ENCODE measurements at regions not wholly inside any gene's neighbourhood (a gene's known extent, or its start where the extent isn't known, plus 50 kb on each side); places are given as distances from the start of the nearest gene placed in this dataset.

DNA sequence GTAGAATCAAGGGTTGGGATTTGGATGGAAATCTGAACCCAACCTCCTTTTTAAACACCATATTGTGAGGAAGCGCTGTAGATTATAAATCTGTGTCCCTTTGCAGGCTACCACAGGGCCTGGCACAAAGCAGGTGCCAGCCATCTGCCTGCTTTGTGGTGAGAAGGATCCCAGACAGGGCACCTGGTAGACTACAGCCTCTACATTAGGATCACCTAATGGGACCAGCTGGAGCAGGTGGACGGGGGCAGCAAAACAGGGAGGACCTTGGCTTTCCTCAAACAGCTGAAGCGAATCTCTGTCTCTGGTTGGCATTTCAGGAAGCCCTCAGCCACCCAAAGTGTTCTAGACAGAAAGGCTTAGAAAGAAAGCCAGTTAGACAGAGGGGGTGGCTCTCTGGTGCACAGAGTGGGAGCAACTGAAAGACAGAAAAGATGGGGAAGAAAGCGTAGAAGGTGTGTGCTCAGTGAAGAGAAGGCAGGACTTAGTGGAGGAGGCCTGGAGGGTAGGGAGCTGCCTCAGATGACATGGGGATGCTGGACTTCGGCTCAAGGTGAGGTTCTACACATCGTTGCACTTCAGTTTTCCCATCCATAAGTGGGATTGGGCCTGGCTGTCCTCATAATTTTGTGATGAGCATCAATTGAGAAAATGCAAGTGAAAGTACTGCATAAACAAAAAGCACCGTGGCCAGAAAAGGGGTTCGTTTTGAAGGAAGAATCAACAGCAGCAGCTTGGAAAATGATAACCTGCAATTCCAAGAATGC is 350.8 kb downstream of the CYRIA start:
- no peaks in the 10 kb centered on the region for H3K9me2 ChIP-seq (replicated peaks; ENCODE audit: insufficient read depth, low read length)
- no peaks in the 10 kb centered on the region for H3F3A ChIP-seq (ENCODE audit: insufficient read depth)
- H4K20me1 ChIP-seq (ENCODE audit: low read depth, low read length), result no peaks in the 10 kb centered on the region
- H3K9me3 ChIP-seq (ENCODE audit: insufficient read depth, low read length), result no peaks in the 10 kb centered on the region
- no peak overlapping the region for H3K4me3 ChIP-seq (ENCODE audit: insufficient read depth, low read length, poor library complexity, severe bottlenecking)
- no peak overlapping the region for H2AFZ ChIP-seq (ENCODE audit: low read depth, low read length, severe bottlenecking)
- no peak overlapping the region for H3K4me2 ChIP-seq (ENCODE audit: low read depth, low read length, poor library complexity, severe bottlenecking)
- TF ChIP-seq, protein P1, sequence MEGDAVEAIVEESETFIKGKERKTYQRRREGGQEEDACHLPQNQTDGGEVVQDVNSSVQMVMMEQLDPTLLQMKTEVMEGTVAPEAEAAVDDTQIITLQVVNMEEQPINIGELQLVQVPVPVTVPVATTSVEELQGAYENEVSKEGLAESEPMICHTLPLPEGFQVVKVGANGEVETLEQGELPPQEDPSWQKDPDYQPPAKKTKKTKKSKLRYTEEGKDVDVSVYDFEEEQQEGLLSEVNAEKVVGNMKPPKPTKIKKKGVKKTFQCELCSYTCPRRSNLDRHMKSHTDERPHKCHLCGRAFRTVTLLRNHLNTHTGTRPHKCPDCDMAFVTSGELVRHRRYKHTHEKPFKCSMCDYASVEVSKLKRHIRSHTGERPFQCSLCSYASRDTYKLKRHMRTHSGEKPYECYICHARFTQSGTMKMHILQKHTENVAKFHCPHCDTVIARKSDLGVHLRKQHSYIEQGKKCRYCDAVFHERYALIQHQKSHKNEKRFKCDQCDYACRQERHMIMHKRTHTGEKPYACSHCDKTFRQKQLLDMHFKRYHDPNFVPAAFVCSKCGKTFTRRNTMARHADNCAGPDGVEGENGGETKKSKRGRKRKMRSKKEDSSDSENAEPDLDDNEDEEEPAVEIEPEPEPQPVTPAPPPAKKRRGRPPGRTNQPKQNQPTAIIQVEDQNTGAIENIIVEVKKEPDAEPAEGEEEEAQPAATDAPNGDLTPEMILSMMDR (IDR thresholded peaks at IDR 0.05; ENCODE audit: insufficient read depth, low read length, poor library complexity, severe bottlenecking), result no peak
- no peak for TF ChIP-seq EZH2phosphoT487 (conservative IDR thresholded peaks at IDR 0.05; ENCODE audit: low read length)
- H3K27me3 ChIP-seq (ENCODE audit: low read length), result no peaks in the 10 kb centered on the region
- no peak overlapping the region for H3K27ac ChIP-seq (ENCODE audit: low read depth, low read length)
- no peak overlapping the region for H3K9ac ChIP-seq (ENCODE audit: low read length)
- H3K36me3 ChIP-seq (ENCODE audit: low read length), result no peaks in the 10 kb centered on the region
- H3K79me2 ChIP-seq (ENCODE audit: insufficient read depth, low read length), result no peaks in the 10 kb centered on the region

- Histone ChIP-seq H3K9ac (ENCODE audit: low read length) (no peak overlapping the region), H3K27ac (ENCODE audit: low read depth, low read length) (no peak overlapping the region), H4K20me1 (ENCODE audit: low read depth, low read length) (no peaks in the 10 kb centered on the region), H2AFZ (ENCODE audit: low read depth, low read length, severe bottlenecking) (no peak overlapping the region), H3K79me2 (ENCODE audit: insufficient read depth, low read length) (no peaks in the 10 kb centered on the region), H3K4me3 (ENCODE audit: insufficient read depth, low read length, poor library complexity, severe bottlenecking) (no peak overlapping the region), H3K9me2 (replicated peaks; ENCODE audit: insufficient read depth, low read length) (no peaks in the 10 kb centered on the region), H3K9me3 (ENCODE audit: insufficient read depth, low read length) (no peaks in the 10 kb centered on the region), H3K36me3 (ENCODE audit: low read length) (no peaks in the 10 kb centered on the region), H3K4me2 (ENCODE audit: low read depth, low read length, poor library complexity, severe bottlenecking) (no peak overlapping the region), H3K27me3 (ENCODE audit: low read length) (no peaks in the 10 kb centered on the region), H3F3A (ENCODE audit: insufficient read depth) (no peaks in the 10 kb centered on the region)
- no peak for TF ChIP-seq EZH2phosphoT487 (conservative IDR thresholded peaks at IDR 0.05; ENCODE audit: low read length)
These were observed 351.6 kb downstream of the CYRIA start for GRCh38 chr2:16314001-16314400.

DNA sequence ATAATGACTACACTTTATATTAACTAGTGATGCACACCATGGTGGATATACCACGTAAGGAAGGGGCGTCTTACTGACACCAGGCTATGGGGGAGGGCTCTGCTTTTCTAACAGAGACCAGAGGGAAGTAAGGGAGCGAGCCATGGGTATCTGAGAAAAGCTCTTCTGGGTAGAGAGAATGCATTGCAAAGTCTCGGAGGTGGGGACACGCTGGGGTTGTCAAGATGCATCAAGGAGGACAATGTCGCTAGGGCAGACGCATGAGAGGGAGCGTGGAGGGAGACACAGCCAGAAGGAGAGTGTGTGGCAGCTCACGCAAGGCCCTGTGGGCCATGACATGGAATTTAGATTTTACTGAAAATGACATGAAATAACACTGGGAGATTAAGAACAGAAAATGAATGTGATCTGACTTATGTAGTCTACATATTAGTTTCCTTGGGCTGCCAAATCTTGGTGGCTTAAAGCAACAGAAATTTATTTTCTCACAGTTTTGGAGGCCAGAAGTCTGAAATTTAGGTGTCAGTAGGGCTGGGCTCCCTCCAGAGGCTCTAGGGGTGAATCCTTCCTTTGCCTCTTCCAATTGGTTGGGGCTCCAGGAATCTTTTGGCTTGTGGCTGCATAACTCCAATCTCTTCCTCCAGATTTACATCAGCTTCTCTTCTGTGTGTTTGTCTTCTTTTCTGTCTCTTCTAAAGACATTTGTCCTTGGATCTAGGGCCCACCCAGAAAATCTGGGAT is 352.2 kb downstream of the CYRIA start:
- Histone ChIP-seq H3K79me2 (ENCODE audit: insufficient read depth, low read length) (no peaks in the 10 kb centered on the region), H4K20me1 (ENCODE audit: low read depth, low read length) (no peaks in the 10 kb centered on the region), H3K9ac (ENCODE audit: low read length) (no peak overlapping the region), H3K4me2 (ENCODE audit: low read depth, low read length, poor library complexity, severe bottlenecking) (no peak overlapping the region), H3K9me3 (ENCODE audit: insufficient read depth, low read length) (no peaks in the 10 kb centered on the region), H3K27ac (ENCODE audit: low read depth, low read length) (no peak overlapping the region), H3F3A (ENCODE audit: insufficient read depth) (no peaks in the 10 kb centered on the region), H3K4me3 (ENCODE audit: insufficient read depth, low read length, poor library complexity, severe bottlenecking) (no peak overlapping the region), H3K36me3 (ENCODE audit: low read length) (no peaks in the 10 kb centered on the region), H3K27me3 (ENCODE audit: low read length) (no peaks in the 10 kb centered on the region), H2AFZ (ENCODE audit: low read depth, low read length, severe bottlenecking) (no peak overlapping the region), H3K9me2 (replicated peaks; ENCODE audit: insufficient read depth, low read length) (no peaks in the 10 kb centered on the region)
- TF ChIP-seq, protein P1 (IDR thresholded peaks at IDR 0.05; ENCODE audit: insufficient read depth, low read length, poor library complexity, severe bottlenecking), result no peak
- TF ChIP-seq EZH2phosphoT487 (conservative IDR thresholded peaks at IDR 0.05; ENCODE audit: low read length), result no peak

- no peaks in the 10 kb centered on the region for H3F3A ChIP-seq (ENCODE audit: insufficient read depth)
- TF ChIP-seq, protein P1 (IDR thresholded peaks at IDR 0.05; ENCODE audit: insufficient read depth, low read length, poor library complexity, severe bottlenecking), result no peak
- TF ChIP-seq EZH2phosphoT487 (conservative IDR thresholded peaks at IDR 0.05; ENCODE audit: low read length), result no peak
- no peaks in the 10 kb centered on the region for H3K27me3 ChIP-seq (ENCODE audit: low read length)
- H3K4me2 ChIP-seq (ENCODE audit: low read depth, low read length, poor library complexity, severe bottlenecking), result no peak overlapping the region
- no peaks in the 10 kb centered on the region for H3K9me3 ChIP-seq (ENCODE audit: insufficient read depth, low read length)
- H3K27ac ChIP-seq (ENCODE audit: low read depth, low read length), result no peak overlapping the region
- H4K20me1 ChIP-seq (ENCODE audit: low read depth, low read length), result no peaks in the 10 kb centered on the region
- H3K4me3 ChIP-seq (ENCODE audit: insufficient read depth, low read length, poor library complexity, severe bottlenecking), result no peak overlapping the region
- H3K9me2 ChIP-seq (replicated peaks; ENCODE audit: insufficient read depth, low read length), result no peaks in the 10 kb centered on the region
- no peaks in the 10 kb centered on the region for H3K36me3 ChIP-seq (ENCODE audit: low read length)
- H2AFZ ChIP-seq (ENCODE audit: low read depth, low read length, severe bottlenecking), result no peak overlapping the region
- no peak overlapping the region for H3K9ac ChIP-seq (ENCODE audit: low read length)
- no peaks in the 10 kb centered on the region for H3K79me2 ChIP-seq (ENCODE audit: insufficient read depth, low read length)
These were observed 352.9 kb downstream of the CYRIA start for GRCh38 chr2:16312771-16313170.
